ENCODE measurements at regions not wholly inside any gene's neighbourhood (a gene's known extent, or its start where the extent isn't known, plus 50 kb on each side); places are given as distances from the start of the nearest gene placed in this dataset.

DNA sequence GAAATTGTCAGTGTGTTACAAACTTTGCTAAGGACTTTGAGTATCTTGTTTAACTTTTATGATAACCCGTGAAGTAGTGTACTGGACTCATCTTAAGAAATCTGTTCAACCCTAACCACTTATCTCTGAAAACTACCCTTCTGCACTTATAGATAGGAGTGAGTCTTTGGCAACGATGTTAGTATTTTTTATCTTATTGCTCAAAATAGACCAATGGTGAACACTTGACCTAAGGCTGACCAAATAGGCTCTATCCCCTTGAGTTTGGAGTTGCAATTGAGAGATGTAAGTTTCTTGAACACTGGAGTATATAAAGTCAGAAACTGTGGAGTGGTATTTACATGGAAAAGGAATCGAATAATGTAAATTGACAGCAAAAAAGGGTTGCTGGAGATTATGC, 786.1 kb downstream of the TMTC2 start:
- TF ChIP-seq, protein P1, sequence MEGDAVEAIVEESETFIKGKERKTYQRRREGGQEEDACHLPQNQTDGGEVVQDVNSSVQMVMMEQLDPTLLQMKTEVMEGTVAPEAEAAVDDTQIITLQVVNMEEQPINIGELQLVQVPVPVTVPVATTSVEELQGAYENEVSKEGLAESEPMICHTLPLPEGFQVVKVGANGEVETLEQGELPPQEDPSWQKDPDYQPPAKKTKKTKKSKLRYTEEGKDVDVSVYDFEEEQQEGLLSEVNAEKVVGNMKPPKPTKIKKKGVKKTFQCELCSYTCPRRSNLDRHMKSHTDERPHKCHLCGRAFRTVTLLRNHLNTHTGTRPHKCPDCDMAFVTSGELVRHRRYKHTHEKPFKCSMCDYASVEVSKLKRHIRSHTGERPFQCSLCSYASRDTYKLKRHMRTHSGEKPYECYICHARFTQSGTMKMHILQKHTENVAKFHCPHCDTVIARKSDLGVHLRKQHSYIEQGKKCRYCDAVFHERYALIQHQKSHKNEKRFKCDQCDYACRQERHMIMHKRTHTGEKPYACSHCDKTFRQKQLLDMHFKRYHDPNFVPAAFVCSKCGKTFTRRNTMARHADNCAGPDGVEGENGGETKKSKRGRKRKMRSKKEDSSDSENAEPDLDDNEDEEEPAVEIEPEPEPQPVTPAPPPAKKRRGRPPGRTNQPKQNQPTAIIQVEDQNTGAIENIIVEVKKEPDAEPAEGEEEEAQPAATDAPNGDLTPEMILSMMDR (IDR thresholded peaks at IDR 0.05; ENCODE audit: borderline replicate concordance, insufficient read depth, low read depth, low read length) = no peak
- H3K4me3 ChIP-seq (ENCODE audit: low read depth, low read length) = no peak overlapping the region

GRCh38 chr12:83472350-83472749, 785.6 kb downstream of the TMTC2 start:
- H3K4me3 ChIP-seq (ENCODE audit: low read depth, low read length) = no peak overlapping the region
- TF ChIP-seq, protein P1 (IDR thresholded peaks at IDR 0.05; ENCODE audit: borderline replicate concordance, insufficient read depth, low read depth, low read length) = no peak

GRCh38 chr12:83471341-83471740, 784.6 kb downstream of the TMTC2 start:
- no peak overlapping the region for H3K4me3 ChIP-seq (ENCODE audit: low read depth, low read length)
- TF ChIP-seq, protein P1 (IDR thresholded peaks at IDR 0.05; ENCODE audit: borderline replicate concordance, insufficient read depth, low read depth, low read length) = no peak

- no peak overlapping the region for H3K4me3 ChIP-seq (ENCODE audit: low read depth, low read length)
- TF ChIP-seq, protein P1 (IDR thresholded peaks at IDR 0.05; ENCODE audit: borderline replicate concordance, insufficient read depth, low read depth, low read length) = no peak
These were observed 784.0 kb downstream of the TMTC2 start for GRCh38 chr12:83470749-83471148.

DNA sequence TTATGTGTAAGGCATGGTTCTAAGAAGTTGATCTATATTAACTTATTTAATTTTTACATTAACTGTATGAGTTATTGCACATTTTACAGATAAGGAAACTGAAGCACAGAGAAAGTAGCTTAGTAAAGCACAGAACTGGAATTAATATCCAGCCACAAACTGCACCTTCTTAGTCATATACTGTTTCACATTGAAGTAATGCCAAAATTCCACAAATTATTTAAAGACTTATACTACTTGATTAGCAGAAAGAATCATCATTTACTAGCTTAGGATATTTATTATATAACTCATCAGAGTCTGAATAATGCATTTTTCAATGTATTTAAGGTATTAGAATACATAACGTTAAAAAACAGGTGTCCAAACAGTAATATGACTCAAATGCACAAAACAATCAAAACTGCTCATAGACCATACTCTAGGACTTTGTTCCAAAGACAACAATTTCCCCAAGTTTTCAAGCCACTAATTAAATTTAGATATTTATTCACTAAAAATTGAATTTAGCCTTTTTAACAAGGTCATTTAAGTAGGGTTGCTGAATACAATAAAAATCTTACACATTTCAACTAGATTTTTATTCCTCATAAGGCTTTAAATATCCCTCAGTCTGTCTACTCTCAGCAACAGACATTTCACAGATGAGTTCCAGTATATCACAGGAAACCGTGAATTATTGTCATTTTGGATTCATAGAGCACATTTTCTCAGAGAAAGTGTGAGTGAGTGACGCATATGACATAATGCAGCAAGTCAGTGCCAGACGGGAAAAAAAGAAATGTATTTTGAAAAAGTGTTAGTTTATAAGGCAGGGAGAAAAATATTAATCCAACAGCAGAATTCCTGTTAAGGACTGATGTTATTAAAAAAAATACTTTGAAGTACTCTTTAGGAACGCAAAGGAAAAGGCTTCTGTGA, 782.5 kb downstream of the TMTC2 start:
- H3K4me3 ChIP-seq (ENCODE audit: low read depth, low read length) = no peak overlapping the region
- TF ChIP-seq, protein P1 (IDR thresholded peaks at IDR 0.05; ENCODE audit: borderline replicate concordance, insufficient read depth, low read depth, low read length) = no peak

DNA sequence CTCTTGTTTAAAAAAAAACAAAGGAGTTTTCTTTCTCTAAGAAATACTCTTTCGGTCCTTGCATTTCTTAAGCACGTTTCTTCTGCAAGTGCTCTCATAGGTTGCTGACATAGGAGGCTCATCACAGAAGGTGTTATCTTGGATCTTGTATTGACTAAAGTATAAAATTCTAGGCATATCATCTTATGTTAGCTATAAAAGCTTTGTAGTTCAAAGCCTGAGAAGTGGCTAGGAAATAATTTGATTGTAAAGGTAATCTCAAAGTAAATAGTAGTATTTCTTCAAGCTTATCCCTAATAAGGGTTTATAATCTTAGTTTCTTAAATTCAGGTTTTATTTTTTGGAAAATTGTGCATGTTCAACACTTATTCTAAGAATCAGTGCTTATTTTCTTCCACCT, 778.9 kb downstream of the TMTC2 start:
- TF ChIP-seq, protein P1 (IDR thresholded peaks at IDR 0.05; ENCODE audit: borderline replicate concordance, insufficient read depth, low read depth, low read length) = no peak
- no peak overlapping the region for H3K4me3 ChIP-seq (ENCODE audit: low read depth, low read length)

GRCh38 chr12:83462419-83462818, 775.7 kb downstream of the TMTC2 start:
- TF ChIP-seq, protein P1 (IDR thresholded peaks at IDR 0.05; ENCODE audit: borderline replicate concordance, insufficient read depth, low read depth, low read length) = no peak
- no peak overlapping the region for H3K4me3 ChIP-seq (ENCODE audit: low read depth, low read length)
